Gastroesophageal sphincter (tissue), 3 donors: ENCODE measurements at regions not wholly inside any gene's neighbourhood (a gene's known extent, or its start where the extent isn't known, plus 50 kb on each side); places are given as distances from the start of the nearest gene placed in this dataset.

Experiments used
- CTCF ChIP-seq, 4 experiments: fragments of 200-600 bp in 2 of 4; fragments of 450-650 bp in 2 of 4; sonication (generic) in 1 of 4; IDR thresholded peaks; one replicate each; pipeline ENCODE4 v1.5.1; 2017 to 2019; ENCODE audit warnings: antibody characterized with exemption in 4 of 4, mild to moderate bottlenecking in 2 of 4, moderate library complexity in 2 of 4
- EP300 ChIP-seq: sonication (generic); formaldehyde crosslinking; IDR thresholded peaks from one replicate; pipeline ENCODE4 v1.6.1; 2017; ENCODE audit warnings: antibody characterized with exemption, mild to moderate bottlenecking
- POLR2A ChIP-seq, 2 donors: fragments of 450-650 bp; IDR thresholded peaks; one replicate each; pipeline ENCODE4 v1.6.1; 2017; ENCODE audit warnings: antibody characterized with exemption in 2 of 2, mild to moderate bottlenecking in 2 of 2, moderate library complexity in 1 of 2
- POLR2AphosphoS5 ChIP-seq: sonication (generic); formaldehyde crosslinking; IDR thresholded peaks from one replicate; pipeline ENCODE4 v1.6.1; 2017; ENCODE audit warnings: antibody characterized with exemption

GRCh38 chr1:214761030-214761429, 158.0 kb downstream of the CENPF start:
- TF ChIP-seq CTCF (IDR thresholded peaks at IDR 0.05) (no peak), POLR2A (IDR thresholded peaks at IDR 0.05) (no peak), EP300 (no peak), POLR2AphosphoS5 (no peak)
